Right atrium auricular region (tissue), 2 donors: ENCODE measurements at regions not wholly inside any gene's neighbourhood (a gene's known extent, or its start where the extent isn't known, plus 50 kb on each side); places are given as distances from the start of the nearest gene placed in this dataset.
"Not testable (repeated sequence)": the region's sequence is repeated elsewhere in the genome, so short reads cannot be mapped to it uniquely, and the experiment has no call there.

Source experiments
- DNase-seq: peaks from one replicate; pipeline ENCODE4 v3.0.0-alpha.2; 2019; ENCODE audit warnings: low spot score
- H3K27ac ChIP-seq, 2 donors: fragments of 200-600 bp; sonication (generic); 1 replicate in 1 of 2; 2 replicates in 1 of 2; pipeline ENCODE4 v1.5.1; 2016 to 2019
- H3K27me3 ChIP-seq, 2 donors: fragments of 200-600 bp; sonication (generic); one replicate each; pipeline versions ENCODE4 v1.5.1 to v1.6.0; 2017 to 2019
- H3K36me3 ChIP-seq: fragments of 200-600 bp; sonication (generic); one replicate; pipeline ENCODE4 v1.5.1; 2016
- H3K4me1 ChIP-seq, 2 donors: fragments of 200-600 bp; sonication (generic); one replicate each; pipeline versions ENCODE4 v1.5.1 to v1.6.0; 2017 to 2019
- H3K4me3 ChIP-seq, 2 donors: fragments of 200-600 bp; sonication (generic); 1 replicate in 1 of 2; 2 replicates in 1 of 2; pipeline ENCODE4 v1.5.1; 2017 to 2019; ENCODE audit warnings: mild to moderate bottlenecking in 1 of 2, moderate library complexity in 1 of 2
- H3K9me3 ChIP-seq, 2 donors: fragments of 200-600 bp; sonication (generic); one replicate each; pipeline ENCODE4 v1.5.1; 2019
- CTCF ChIP-seq, 2 donors: fragments of 200-600 bp; sonication (generic); IDR thresholded peaks; one replicate each; pipeline ENCODE4 v1.5.1; 2019; ENCODE audit warnings: antibody characterized with exemption in 2 of 2

- no peak for DNase-seq
- Histone ChIP-seq H3K4me3 (no peak overlapping the region), H3K4me1 (no peaks in the 10 kb centered on the region), H3K9me3 (peaks cover 0 to 4% of the 10 kb centered on the region in 2 donors), H3K27me3 (no peaks in the 10 kb centered on the region), H3K27ac (no peak overlapping the region), H3K36me3 (no peaks in the 10 kb centered on the region)
- no peak for TF ChIP-seq CTCF (IDR thresholded peaks at IDR 0.05)
Observed at GRCh38 chr16:10277597-10277996, 95.4 kb upstream of the GRIN2A start.

- Histone ChIP-seq H3K9me3 (peaks cover 0 to 4% of the 10 kb centered on the region in 2 donors), H3K4me1 (no peaks in the 10 kb centered on the region), H3K36me3 (no peaks in the 10 kb centered on the region), H3K27me3 (no peaks in the 10 kb centered on the region), H3K4me3 (no peak overlapping the region), H3K27ac (no peak overlapping the region)
- DNase-seq = no peak
- TF ChIP-seq CTCF (IDR thresholded peaks at IDR 0.05) = no peak
Observed at GRCh38 chr16:10280262-10281170, 98.3 kb upstream of the GRIN2A start.

- H3K27ac ChIP-seq = no peak overlapping the region
- peaks cover 0 to 4% of the 10 kb centered on the region in 2 donors for H3K9me3 ChIP-seq
- TF ChIP-seq CTCF (IDR thresholded peaks at IDR 0.05) = no peak
- no peaks in the 10 kb centered on the region for H3K27me3 ChIP-seq
- no peaks in the 10 kb centered on the region for H3K36me3 ChIP-seq
- H3K4me3 ChIP-seq = no peak overlapping the region
- DNase-seq = no peak
- no peaks in the 10 kb centered on the region for H3K4me1 ChIP-seq
Observed at GRCh38 chr16:10282367-10282766, 100.1 kb upstream of the GRIN2A start.

- H3K4me1 ChIP-seq, H3K27ac ChIP-seq, H3K36me3 ChIP-seq, DNase-seq, H3K9me3 ChIP-seq, H3K4me3 ChIP-seq, H3K27me3 ChIP-seq: not testable (repeated sequence)
Observed at GRCh38 chr16:10283246-10283645, 101.0 kb upstream of the GRIN2A start.

GRCh38 chr16:10290467-10291105, 95.3 kb upstream of the ATF7IP2 start:
- not testable (repeated sequence) for H3K36me3 ChIP-seq, H3K4me1 ChIP-seq, H3K27me3 ChIP-seq, H3K27ac ChIP-seq, H3K4me3 ChIP-seq, DNase-seq
- H3K9me3 ChIP-seq = peaks cover 0 to 12% of the 10 kb centered on the region in 2 donors

GRCh38 chr16:10292197-10292596, 93.7 kb upstream of the ATF7IP2 start:
- H3K4me3 ChIP-seq, DNase-seq, H3K27me3 ChIP-seq, H3K27ac ChIP-seq, H3K4me1 ChIP-seq, H3K36me3 ChIP-seq: not testable (repeated sequence)
- peaks cover 0 to 12% of the 10 kb centered on the region in 2 donors for H3K9me3 ChIP-seq

GRCh38 chr16:10292976-10293375, 92.9 kb upstream of the ATF7IP2 start:
- DNase-seq, H3K4me1 ChIP-seq, H3K27me3 ChIP-seq, H3K4me3 ChIP-seq, H3K36me3 ChIP-seq, H3K27ac ChIP-seq: not testable (repeated sequence)
- peaks cover 0 to 12% of the 10 kb centered on the region in 2 donors for H3K9me3 ChIP-seq

GRCh38 chr16:10294153-10294552, 91.7 kb upstream of the ATF7IP2 start:
- not testable (repeated sequence) for H3K4me3 ChIP-seq, H3K4me1 ChIP-seq, DNase-seq, H3K36me3 ChIP-seq, H3K27ac ChIP-seq, H3K27me3 ChIP-seq
- H3K9me3 ChIP-seq = peaks cover 0 to 12% of the 10 kb centered on the region in 2 donors
